ENCODE measurements at regions not wholly inside any gene's neighbourhood (a gene's known extent, or its start where the extent isn't known, plus 50 kb on each side); places are given as distances from the start of the nearest gene placed in this dataset.

- TF ChIP-seq POLR2AphosphoS5 (IDR thresholded peaks at IDR 0.05; ENCODE audit: low read depth, low read length): no peak
- TF ChIP-seq EP300 (IDR thresholded peaks at IDR 0.05; ENCODE audit: borderline replicate concordance in 1 of 2, low read depth in 1 of 2, low read length in 1 of 2): no peak
Measured at GRCh38 chr6:81638366-81638765, 114.1 kb downstream of the TENT5A start (continued).

DNA sequence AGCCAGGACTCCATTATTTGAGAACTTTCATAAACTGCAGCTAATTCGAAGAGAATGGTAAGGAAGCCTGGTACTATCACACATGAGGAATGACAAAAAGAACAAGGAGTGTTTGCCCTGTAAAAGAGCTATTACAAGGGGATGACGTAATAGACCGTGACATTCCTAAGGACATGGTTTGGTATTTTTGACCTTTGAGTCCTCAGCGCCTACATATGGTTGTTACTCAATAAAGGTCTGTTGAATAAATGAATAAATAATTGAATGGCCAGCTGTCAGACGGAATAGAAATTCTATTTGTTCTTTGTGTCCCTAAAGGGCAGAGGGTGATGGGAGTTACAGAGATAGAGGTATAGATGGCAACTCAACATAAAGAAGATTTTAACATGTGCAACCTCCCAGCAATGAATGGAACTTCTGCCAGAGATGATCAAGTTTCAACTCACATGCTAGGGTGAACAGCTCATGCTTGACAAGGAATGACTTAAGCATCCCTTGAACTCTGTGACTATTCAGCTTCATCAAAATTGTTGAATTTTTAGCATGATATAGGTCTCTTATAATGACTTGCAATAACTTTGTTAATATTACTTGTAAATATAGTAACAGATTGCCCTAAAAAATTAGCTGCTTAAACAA lies 115.4 kb downstream of the TENT5A start:
- Histone ChIP-seq H3K79me2 (ENCODE audit: insufficient read depth) (no peaks in the 10 kb centered on the region), H3K4me3 (ENCODE audit: low read depth in 2 of 2, low read length in 1 of 2) (no peak overlapping the region), H3K27ac (ENCODE audit: low read depth in 2 of 2, low read length in 1 of 2) (no peak overlapping the region), H3K9me2 (no peaks in the 10 kb centered on the region), H4K20me1 (ENCODE audit: insufficient read depth) (no peaks in the 10 kb centered on the region), H3K36me3 (replicated peaks in 1 of 2; ENCODE audit: control insufficient read depth in 1 of 2, insufficient read depth in 2 of 2, low read length in 1 of 2) (no peaks in the 10 kb centered on the region), H3F3A (replicated peaks; ENCODE audit: insufficient read depth) (no peaks in the 10 kb centered on the region), H2AFZ (ENCODE audit: low read depth) (no peak overlapping the region), H3K4me2 (no peak overlapping the region), H3K27me3 (ENCODE audit: insufficient read depth) (no peaks in the 10 kb centered on the region), H3K4me1 (ENCODE audit: control insufficient read depth in 1 of 2, insufficient read depth in 2 of 2, low read depth in 1 of 2, low read length in 1 of 2) (no peaks in the 10 kb centered on the region), H3K9ac (no peak overlapping the region), H3K9me3 (no peaks in the 10 kb centered on the region)
- POLR2A ChIA-PET: no interaction called here
- WGBS (ENCODE audit: low lambda C conversion rate): 69% methylated on average over 5 of the region's 5 CpGs
- TF ChIP-seq CHD2 (IDR thresholded peaks at IDR 0.05; ENCODE audit: low read length, partially characterized antibody) (no peak), GABPA (IDR thresholded peaks at IDR 0.05; ENCODE audit: low read depth) (no peak), TEAD4 (IDR thresholded peaks at IDR 0.05; ENCODE audit: borderline replicate concordance, insufficient read depth) (no peak), CTCF (IDR thresholded peaks at IDR 0.05) (no peak), NRF1 (IDR thresholded peaks at IDR 0.05; ENCODE audit: low read depth, low read length) (no peak), EP300 (IDR thresholded peaks at IDR 0.05; ENCODE audit: borderline replicate concordance in 1 of 2, low read depth in 1 of 2, low read length in 1 of 2) (no peak), RCOR1 (IDR thresholded peaks at IDR 0.05; ENCODE audit: low read length) (no peak)
- no peak for DNase-seq
- CTCF ChIA-PET: no interaction called here

DNA sequence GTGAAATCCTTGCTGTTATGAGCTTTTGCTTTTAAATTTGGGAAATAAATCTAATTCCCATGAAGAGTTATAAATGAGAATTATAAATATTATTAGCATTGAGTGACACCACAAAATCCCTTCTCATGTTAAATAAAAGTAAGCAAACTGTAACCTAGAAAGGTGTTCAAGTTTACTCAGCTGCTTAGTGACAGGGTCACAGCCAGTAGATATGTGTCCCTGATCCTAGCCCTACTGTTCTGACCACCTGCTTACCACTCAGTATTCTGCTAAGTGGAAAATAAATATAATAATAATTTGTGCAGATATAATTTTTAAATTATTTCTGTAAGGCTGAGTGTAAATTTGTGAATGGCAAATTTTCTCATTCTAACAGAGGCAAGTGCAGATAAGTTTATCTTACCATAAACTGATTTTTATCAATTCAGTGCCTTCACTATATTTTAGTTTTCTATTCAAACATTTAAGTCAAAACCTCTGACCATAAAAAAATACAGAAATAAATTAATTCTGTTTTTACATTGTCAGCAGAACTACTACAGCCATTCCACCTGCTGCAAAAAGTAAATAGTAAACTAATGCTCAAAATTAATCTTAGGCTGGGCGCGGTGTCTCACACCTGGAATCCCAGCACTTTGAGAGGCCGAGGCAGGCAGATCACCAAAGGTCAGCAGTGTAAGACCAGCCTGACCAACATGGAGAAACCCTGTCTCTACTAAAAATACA lies 118.2 kb downstream of the TENT5A start:
- POLR2A ChIA-PET: no interaction called here
- H4K20me1 ChIP-seq (ENCODE audit: insufficient read depth): no peaks in the 10 kb centered on the region
- H3K4me3 ChIP-seq (ENCODE audit: low read depth in 2 of 2, low read length in 1 of 2): no peak overlapping the region
- no peak for DNase-seq
- no peaks in the 10 kb centered on the region for H3K9me2 ChIP-seq
- CTCF ChIA-PET: no interaction called here
- 83% methylated on average over 3 of the region's 3 CpGs for WGBS (ENCODE audit: low lambda C conversion rate)
- peaks cover 23% of the 10 kb centered on the region for H3K9me3 ChIP-seq
- peaks cover 0 to 8% of the 10 kb centered on the region in 2 experiments for H3K36me3 ChIP-seq (replicated peaks in 1 of 2; ENCODE audit: control insufficient read depth in 1 of 2, insufficient read depth in 2 of 2, low read length in 1 of 2)
- no peaks in the 10 kb centered on the region for H3K79me2 ChIP-seq (ENCODE audit: insufficient read depth)
- H3K27ac ChIP-seq (ENCODE audit: low read depth in 2 of 2, low read length in 1 of 2): no peak overlapping the region
- H3K9ac ChIP-seq: no peak overlapping the region
- no peaks in the 10 kb centered on the region for H3F3A ChIP-seq (replicated peaks; ENCODE audit: insufficient read depth)
- no peak overlapping the region for H2AFZ ChIP-seq (ENCODE audit: low read depth)
- H3K4me2 ChIP-seq: no peak overlapping the region
- no peaks in the 10 kb centered on the region for H3K27me3 ChIP-seq (ENCODE audit: insufficient read depth)
- no peak for TF ChIP-seq CHD2 (IDR thresholded peaks at IDR 0.05; ENCODE audit: low read length, partially characterized antibody)
- TF ChIP-seq, protein P1, sequence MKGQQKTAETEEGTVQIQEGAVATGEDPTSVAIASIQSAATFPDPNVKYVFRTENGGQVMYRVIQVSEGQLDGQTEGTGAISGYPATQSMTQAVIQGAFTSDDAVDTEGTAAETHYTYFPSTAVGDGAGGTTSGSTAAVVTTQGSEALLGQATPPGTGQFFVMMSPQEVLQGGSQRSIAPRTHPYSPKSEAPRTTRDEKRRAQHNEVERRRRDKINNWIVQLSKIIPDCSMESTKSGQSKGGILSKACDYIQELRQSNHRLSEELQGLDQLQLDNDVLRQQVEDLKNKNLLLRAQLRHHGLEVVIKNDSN (IDR thresholded peaks at IDR 0.05; ENCODE audit: borderline replicate concordance, low read depth): no peak
- TF ChIP-seq SIN3A (IDR thresholded peaks at IDR 0.05; ENCODE audit: borderline replicate concordance, low read depth, low read length): no peak
- TF ChIP-seq FOXM1 (IDR thresholded peaks at IDR 0.05; ENCODE audit: low read depth): no peak
- TF ChIP-seq CTCF (IDR thresholded peaks at IDR 0.05): no peak
- TF ChIP-seq RCOR1 (IDR thresholded peaks at IDR 0.05; ENCODE audit: low read length): no peak
- no peak for TF ChIP-seq TEAD4 (IDR thresholded peaks at IDR 0.05; ENCODE audit: borderline replicate concordance, insufficient read depth)
- TF ChIP-seq ELF1 (IDR thresholded peaks at IDR 0.05): no peak
- no peak for TF ChIP-seq EP300 (IDR thresholded peaks at IDR 0.05; ENCODE audit: borderline replicate concordance in 1 of 2, low read depth in 1 of 2, low read length in 1 of 2)
- TF ChIP-seq NRF1 (IDR thresholded peaks at IDR 0.05; ENCODE audit: low read depth, low read length): no peak
- no peak for TF ChIP-seq REST (IDR thresholded peaks at IDR 0.05; ENCODE audit: low read depth, low read length)
- H3K4me1 ChIP-seq (ENCODE audit: control insufficient read depth in 1 of 2, insufficient read depth in 2 of 2, low read depth in 1 of 2, low read length in 1 of 2): no peaks in the 10 kb centered on the region
